ENCODE measurements at regions not wholly inside any gene's neighbourhood (a gene's known extent, or its start where the extent isn't known, plus 50 kb on each side); places are given as distances from the start of the nearest gene placed in this dataset.

DNA sequence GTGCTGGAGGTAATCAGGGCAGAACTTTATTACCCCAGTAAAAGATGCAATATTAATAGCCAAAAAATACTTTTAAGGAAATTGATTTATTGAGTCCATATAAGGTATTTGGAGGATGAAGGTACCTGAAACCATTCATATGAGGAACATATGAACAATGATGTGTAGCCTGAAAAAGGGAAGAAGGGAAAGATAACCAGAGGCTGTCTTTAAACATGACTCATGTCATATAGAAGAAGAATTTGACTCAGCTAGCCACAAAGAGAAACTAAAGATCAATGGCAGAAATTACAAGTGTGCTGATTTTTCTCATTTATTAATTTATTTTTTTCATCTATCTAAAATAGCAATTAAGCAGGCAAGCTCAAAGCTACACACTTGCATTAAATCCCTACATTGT is 136.2 kb upstream of the DUSP10 start:
- no peak for TF ChIP-seq POLR2A (IDR thresholded peaks at IDR 0.05)
- TF ChIP-seq, protein P1, sequence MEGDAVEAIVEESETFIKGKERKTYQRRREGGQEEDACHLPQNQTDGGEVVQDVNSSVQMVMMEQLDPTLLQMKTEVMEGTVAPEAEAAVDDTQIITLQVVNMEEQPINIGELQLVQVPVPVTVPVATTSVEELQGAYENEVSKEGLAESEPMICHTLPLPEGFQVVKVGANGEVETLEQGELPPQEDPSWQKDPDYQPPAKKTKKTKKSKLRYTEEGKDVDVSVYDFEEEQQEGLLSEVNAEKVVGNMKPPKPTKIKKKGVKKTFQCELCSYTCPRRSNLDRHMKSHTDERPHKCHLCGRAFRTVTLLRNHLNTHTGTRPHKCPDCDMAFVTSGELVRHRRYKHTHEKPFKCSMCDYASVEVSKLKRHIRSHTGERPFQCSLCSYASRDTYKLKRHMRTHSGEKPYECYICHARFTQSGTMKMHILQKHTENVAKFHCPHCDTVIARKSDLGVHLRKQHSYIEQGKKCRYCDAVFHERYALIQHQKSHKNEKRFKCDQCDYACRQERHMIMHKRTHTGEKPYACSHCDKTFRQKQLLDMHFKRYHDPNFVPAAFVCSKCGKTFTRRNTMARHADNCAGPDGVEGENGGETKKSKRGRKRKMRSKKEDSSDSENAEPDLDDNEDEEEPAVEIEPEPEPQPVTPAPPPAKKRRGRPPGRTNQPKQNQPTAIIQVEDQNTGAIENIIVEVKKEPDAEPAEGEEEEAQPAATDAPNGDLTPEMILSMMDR (IDR thresholded peaks at IDR 0.05 in 4 of 5, conservative IDR thresholded peaks at IDR 0.05 in 1 of 5): no peak
